ENCODE measurements at regions not wholly inside any gene's neighbourhood (a gene's known extent, or its start where the extent isn't known, plus 50 kb on each side); places are given as distances from the start of the nearest gene placed in this dataset.

GRCh38 chr7:41803569-41803968 is 100.7 kb upstream of the INHBA start:
- no CpG with 5 or more reads among the region's 2 CpGs for WGBS, 2 experiments (ENCODE audit: insufficient coverage in 2 of 2)

GRCh38 chr7:41796331-41796730 is 93.4 kb upstream of the INHBA start:
- Histone ChIP-seq H3K4me3 (ENCODE audit: extremely low read depth, insufficient read depth, low read length, poor library complexity, severe bottlenecking) (no peak overlapping the region), H3K4me1 (ENCODE audit: control insufficient read depth, insufficient read depth, low read length, poor library complexity, severe bottlenecking) (peaks cover 8% of the 10 kb centered on the region), H3K36me3 (ENCODE audit: control insufficient read depth, insufficient read depth, low read length) (no peaks in the 10 kb centered on the region), H3K9me3 (ENCODE audit: control insufficient read depth, low read length) (no peaks in the 10 kb centered on the region), H3K27ac (ENCODE audit: low read depth, low read length, severe bottlenecking) (no peak overlapping the region)

More at GRCh38 chr7:41803569-41803968, 100.7 kb upstream of the INHBA start:
- Histone ChIP-seq H3K36me3 (ENCODE audit: control insufficient read depth, insufficient read depth, low read length) (no peaks in the 10 kb centered on the region), H3K27ac (ENCODE audit: low read depth, low read length, severe bottlenecking) (no peak overlapping the region), H3K4me3 (ENCODE audit: extremely low read depth, insufficient read depth, low read length, poor library complexity, severe bottlenecking) (no peak overlapping the region), H3K4me1 (ENCODE audit: control insufficient read depth, insufficient read depth, low read length, poor library complexity, severe bottlenecking) (no peaks in the 10 kb centered on the region), H3K9me3 (ENCODE audit: control insufficient read depth, low read length) (no peaks in the 10 kb centered on the region)

GRCh38 chr7:41795276-41795833 is 92.5 kb upstream of the INHBA start:
- Histone ChIP-seq H3K4me3 (ENCODE audit: extremely low read depth, insufficient read depth, low read length, poor library complexity, severe bottlenecking) (no peak overlapping the region), H3K4me1 (ENCODE audit: control insufficient read depth, insufficient read depth, low read length, poor library complexity, severe bottlenecking) (peaks cover 8% of the 10 kb centered on the region), H3K27ac (ENCODE audit: low read depth, low read length, severe bottlenecking) (no peak overlapping the region), H3K9me3 (ENCODE audit: control insufficient read depth, low read length) (no peaks in the 10 kb centered on the region), H3K36me3 (ENCODE audit: control insufficient read depth, insufficient read depth, low read length) (no peaks in the 10 kb centered on the region)
- 70 to 100% methylated on average over 2 to 3 of the region's 6 CpGs for WGBS, 2 experiments (ENCODE audit: insufficient coverage in 2 of 2)

GRCh38 chr7:41793556-41793955 is 90.7 kb upstream of the INHBA start:
- H3K4me3 ChIP-seq (ENCODE audit: extremely low read depth, insufficient read depth, low read length, poor library complexity, severe bottlenecking): no peak overlapping the region
- H3K4me1 ChIP-seq (ENCODE audit: control insufficient read depth, insufficient read depth, low read length, poor library complexity, severe bottlenecking): peaks cover 8% of the 10 kb centered on the region
- H3K27ac ChIP-seq (ENCODE audit: low read depth, low read length, severe bottlenecking): no peak overlapping the region
- no peaks in the 10 kb centered on the region for H3K36me3 ChIP-seq (ENCODE audit: control insufficient read depth, insufficient read depth, low read length)
- H3K9me3 ChIP-seq (ENCODE audit: control insufficient read depth, low read length): no peaks in the 10 kb centered on the region

- 93 to 100% methylated on average over 5 of the region's 5 CpGs for WGBS, 2 experiments (ENCODE audit: insufficient coverage in 2 of 2)
- Histone ChIP-seq H3K9me3 (ENCODE audit: control insufficient read depth, low read length) (no peaks in the 10 kb centered on the region), H3K27ac (ENCODE audit: low read depth, low read length, severe bottlenecking) (no peak overlapping the region)
Observed at GRCh38 chr7:41792120-41792519, 89.2 kb upstream of the INHBA start.

GRCh38 chr7:41788556-41788955 is 85.7 kb upstream of the INHBA start:
- H3K4me1 ChIP-seq (ENCODE audit: control insufficient read depth, insufficient read depth, low read length, poor library complexity, severe bottlenecking): peaks cover 5% of the 10 kb centered on the region
- H3K9me3 ChIP-seq (ENCODE audit: control insufficient read depth, low read length): no peaks in the 10 kb centered on the region
- no peaks in the 10 kb centered on the region for H3K36me3 ChIP-seq (ENCODE audit: control insufficient read depth, insufficient read depth, low read length)
- WGBS, 2 experiments (ENCODE audit: insufficient coverage in 2 of 2): 96% methylated on average over 3 of the region's 3 CpGs; no CpG with 5 or more reads in 1 of the 2 experiments
- H3K4me3 ChIP-seq (ENCODE audit: extremely low read depth, insufficient read depth, low read length, poor library complexity, severe bottlenecking): no peak overlapping the region
- H3K27ac ChIP-seq (ENCODE audit: low read depth, low read length, severe bottlenecking): no peak overlapping the region

More at GRCh38 chr7:41792120-41792519, 89.2 kb upstream of the INHBA start:
- Histone ChIP-seq H3K4me1 (ENCODE audit: control insufficient read depth, insufficient read depth, low read length, poor library complexity, severe bottlenecking) (peaks cover 6% of the 10 kb centered on the region), H3K36me3 (ENCODE audit: control insufficient read depth, insufficient read depth, low read length) (no peaks in the 10 kb centered on the region), H3K4me3 (ENCODE audit: extremely low read depth, insufficient read depth, low read length, poor library complexity, severe bottlenecking) (no peak overlapping the region)

- H3K4me1 ChIP-seq (ENCODE audit: control insufficient read depth, insufficient read depth, low read length, poor library complexity, severe bottlenecking): peaks cover 5% of the 10 kb centered on the region
- no peak overlapping the region for H3K4me3 ChIP-seq (ENCODE audit: extremely low read depth, insufficient read depth, low read length, poor library complexity, severe bottlenecking)
- no peaks in the 10 kb centered on the region for H3K9me3 ChIP-seq (ENCODE audit: control insufficient read depth, low read length)
- no peaks in the 10 kb centered on the region for H3K36me3 ChIP-seq (ENCODE audit: control insufficient read depth, insufficient read depth, low read length)
- 89 to 91% methylated on average over 1 of the region's 2 CpGs for WGBS, 2 experiments (ENCODE audit: insufficient coverage in 2 of 2)
- H3K27ac ChIP-seq (ENCODE audit: low read depth, low read length, severe bottlenecking): no peak overlapping the region
Observed at GRCh38 chr7:41787651-41788350, 84.9 kb upstream of the INHBA start.

GRCh38 chr7:41786944-41787343 is 84.1 kb upstream of the INHBA start:
- Histone ChIP-seq H3K4me1 (ENCODE audit: control insufficient read depth, insufficient read depth, low read length, poor library complexity, severe bottlenecking) (peaks cover 5% of the 10 kb centered on the region), H3K9me3 (ENCODE audit: control insufficient read depth, low read length) (no peaks in the 10 kb centered on the region), H3K27ac (ENCODE audit: low read depth, low read length, severe bottlenecking) (no peak overlapping the region), H3K4me3 (ENCODE audit: extremely low read depth, insufficient read depth, low read length, poor library complexity, severe bottlenecking) (no peak overlapping the region), H3K36me3 (ENCODE audit: control insufficient read depth, insufficient read depth, low read length) (no peaks in the 10 kb centered on the region)
- 94 to 95% methylated on average over 2 to 5 of the region's 5 CpGs for WGBS, 2 experiments (ENCODE audit: insufficient coverage in 2 of 2)

- Histone ChIP-seq H3K4me3 (ENCODE audit: extremely low read depth, insufficient read depth, low read length, poor library complexity, severe bottlenecking) (no peak overlapping the region), H3K27ac (ENCODE audit: low read depth, low read length, severe bottlenecking) (no peak overlapping the region), H3K9me3 (ENCODE audit: control insufficient read depth, low read length) (no peaks in the 10 kb centered on the region), H3K4me1 (ENCODE audit: control insufficient read depth, insufficient read depth, low read length, poor library complexity, severe bottlenecking) (peaks cover 5% of the 10 kb centered on the region), H3K36me3 (ENCODE audit: control insufficient read depth, insufficient read depth, low read length) (no peaks in the 10 kb centered on the region)
- WGBS, 2 experiments (ENCODE audit: insufficient coverage in 2 of 2): 100% methylated on average over 1 of the region's 2 CpGs
Observed at GRCh38 chr7:41786404-41786803, 83.5 kb upstream of the INHBA start.

GRCh38 chr7:41785840-41786239 is 83.0 kb upstream of the INHBA start:
- Histone ChIP-seq H3K9me3 (ENCODE audit: control insufficient read depth, low read length) (no peaks in the 10 kb centered on the region), H3K27ac (ENCODE audit: low read depth, low read length, severe bottlenecking) (no peak overlapping the region), H3K4me1 (ENCODE audit: control insufficient read depth, insufficient read depth, low read length, poor library complexity, severe bottlenecking) (peaks cover 5% of the 10 kb centered on the region), H3K4me3 (ENCODE audit: extremely low read depth, insufficient read depth, low read length, poor library complexity, severe bottlenecking) (no peak overlapping the region), H3K36me3 (ENCODE audit: control insufficient read depth, insufficient read depth, low read length) (no peaks in the 10 kb centered on the region)
- WGBS, 2 experiments (ENCODE audit: insufficient coverage in 2 of 2): 100% methylated on average over 1 to 2 of the region's 5 CpGs

GRCh38 chr7:41785265-41785664 is 82.4 kb upstream of the INHBA start:
- Histone ChIP-seq H3K4me1 (ENCODE audit: control insufficient read depth, insufficient read depth, low read length, poor library complexity, severe bottlenecking) (peaks cover 5% of the 10 kb centered on the region), H3K9me3 (ENCODE audit: control insufficient read depth, low read length) (no peaks in the 10 kb centered on the region), H3K4me3 (ENCODE audit: extremely low read depth, insufficient read depth, low read length, poor library complexity, severe bottlenecking) (no peak overlapping the region), H3K27ac (ENCODE audit: low read depth, low read length, severe bottlenecking) (no peak overlapping the region), H3K36me3 (ENCODE audit: control insufficient read depth, insufficient read depth, low read length) (no peaks in the 10 kb centered on the region)

All from mesodermal cell (in vitro differentiated cells).